Peyer's patch (tissue), 4 donors: ENCODE measurements at regions not wholly inside any gene's neighbourhood (a gene's known extent, or its start where the extent isn't known, plus 50 kb on each side); places are given as distances from the start of the nearest gene placed in this dataset.

Source experiments
- POLR2A ChIP-seq, 2 donors: fragments of 450-650 bp; IDR thresholded peaks; one replicate each; pipeline ENCODE4 v1.5.1; 2017; ENCODE audit warnings: antibody characterized with exemption in 2 of 2, mild to moderate bottlenecking in 2 of 2, moderate library complexity in 2 of 2
- TF ChIP-seq, protein P1 (sequence below), 6 experiments: fragments of 450-650 bp in 4 of 6; fragments of 200-600 bp in 2 of 6; sonication (generic) in 1 of 6; IDR thresholded peaks; one replicate each; pipeline ENCODE4 v1.5.1; 2017 to 2019; ENCODE audit warnings: antibody characterized with exemption in 6 of 6, mild to moderate bottlenecking in 3 of 6, moderate library complexity in 1 of 6

DNA sequence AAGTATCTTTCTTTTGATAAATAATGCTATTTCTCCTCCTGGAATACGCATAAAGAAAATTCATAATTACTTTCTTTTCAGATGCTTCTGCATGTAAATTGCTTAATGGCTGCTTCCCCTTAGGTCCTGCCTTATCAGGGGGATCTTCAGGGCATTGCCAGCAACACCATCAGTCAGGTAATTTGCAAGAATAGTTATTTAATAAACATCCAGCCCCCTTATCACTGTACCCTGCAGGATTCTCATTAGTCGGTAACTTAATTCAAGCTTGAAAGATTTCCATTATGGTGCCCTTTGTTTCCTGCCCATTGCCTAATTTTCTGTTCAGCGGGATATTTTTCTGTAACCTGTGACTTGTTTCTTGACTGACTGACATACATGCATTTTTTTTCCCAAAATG is 414.5 kb downstream of the MFSD1 start:
- TF ChIP-seq, protein P1, sequence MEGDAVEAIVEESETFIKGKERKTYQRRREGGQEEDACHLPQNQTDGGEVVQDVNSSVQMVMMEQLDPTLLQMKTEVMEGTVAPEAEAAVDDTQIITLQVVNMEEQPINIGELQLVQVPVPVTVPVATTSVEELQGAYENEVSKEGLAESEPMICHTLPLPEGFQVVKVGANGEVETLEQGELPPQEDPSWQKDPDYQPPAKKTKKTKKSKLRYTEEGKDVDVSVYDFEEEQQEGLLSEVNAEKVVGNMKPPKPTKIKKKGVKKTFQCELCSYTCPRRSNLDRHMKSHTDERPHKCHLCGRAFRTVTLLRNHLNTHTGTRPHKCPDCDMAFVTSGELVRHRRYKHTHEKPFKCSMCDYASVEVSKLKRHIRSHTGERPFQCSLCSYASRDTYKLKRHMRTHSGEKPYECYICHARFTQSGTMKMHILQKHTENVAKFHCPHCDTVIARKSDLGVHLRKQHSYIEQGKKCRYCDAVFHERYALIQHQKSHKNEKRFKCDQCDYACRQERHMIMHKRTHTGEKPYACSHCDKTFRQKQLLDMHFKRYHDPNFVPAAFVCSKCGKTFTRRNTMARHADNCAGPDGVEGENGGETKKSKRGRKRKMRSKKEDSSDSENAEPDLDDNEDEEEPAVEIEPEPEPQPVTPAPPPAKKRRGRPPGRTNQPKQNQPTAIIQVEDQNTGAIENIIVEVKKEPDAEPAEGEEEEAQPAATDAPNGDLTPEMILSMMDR (IDR thresholded peaks at IDR 0.05): no peak
- no peak for TF ChIP-seq POLR2A (IDR thresholded peaks at IDR 0.05)
